Fibroblast of lung (primary cell): ENCODE measurements at regions not wholly inside any gene's neighbourhood (a gene's known extent, or its start where the extent isn't known, plus 50 kb on each side); places are given as distances from the start of the nearest gene placed in this dataset.

Experiments
- CTCF ChIP-seq, 2 donors: IDR thresholded peaks in 1 of 2; conservative IDR thresholded peaks in 1 of 2; 1 replicate in 1 of 2; 2 replicates in 1 of 2; pipeline ENCODE4 v1.5.1; 2011 to 2012; ENCODE audit warnings: low read length in 2 of 2, control low read depth in 1 of 2, inconsistent platforms in 1 of 2, low read depth in 1 of 2, mild to moderate bottlenecking in 1 of 2
- EZH2 ChIP-seq: IDR thresholded peaks from 2 replicates; pipeline ENCODE4 v1.5.1; 2012; ENCODE audit warnings: low read length, control low read depth, mild to moderate bottlenecking; ENCODE audit errors: missing control alignments

- TF ChIP-seq CTCF (conservative IDR thresholded peaks at IDR 0.05 in 1 of 2, IDR thresholded peaks at IDR 0.05 in 1 of 2; ENCODE audit: low read depth in 1 of 2, low read length in 2 of 2) (no peak), EZH2 (no peak)
Measured at GRCh38 chr9:89716559-89716958, 111.7 kb downstream of the GADD45G start.
